HFF-Myc (cell line): ENCODE measurements at regions not wholly inside any gene's neighbourhood (a gene's known extent, or its start where the extent isn't known, plus 50 kb on each side); places are given as distances from the start of the nearest gene placed in this dataset.

Experiments
- DNase-seq: peaks from one replicate; pipeline ENCODE4 v3.0.0-alpha.2; 2011; ENCODE audit warnings: low read depth; ENCODE audit errors: extremely low read depth
- H3K4me3 ChIP-seq: replicated peaks from 2 replicates; pipeline ENCODE4 v1.5.1; 2011; ENCODE audit warnings: low read depth, mild to moderate bottlenecking, control low read depth, low read length
- TF ChIP-seq, protein P1 (sequence below): IDR thresholded peaks from 2 replicates; pipeline ENCODE4 v1.5.1; 2012; ENCODE audit warnings: mild to moderate bottlenecking, low read depth, low read length, control low read depth; ENCODE audit errors: missing control alignments

DNA sequence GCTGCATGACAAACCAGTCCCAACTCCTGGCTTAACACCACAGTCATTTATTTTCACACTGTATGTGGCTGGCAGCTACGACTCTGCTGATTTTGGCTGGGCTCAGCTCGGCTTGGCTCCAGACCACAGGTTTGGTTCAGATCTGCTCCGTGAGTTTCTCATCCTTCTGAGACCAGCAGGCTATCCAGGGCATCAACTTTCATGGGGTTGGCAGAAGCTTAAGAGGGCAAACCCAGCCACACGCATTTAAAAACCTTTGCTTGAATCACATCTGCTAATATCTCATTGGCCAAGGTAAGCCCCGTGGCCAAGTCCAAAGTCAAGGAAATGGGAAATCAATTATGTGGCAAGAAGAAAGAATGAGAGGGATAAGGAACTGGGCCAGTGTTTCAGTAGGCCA, 574.2 kb downstream of the MATN1 start:
- DNase-seq: no peak
- no peak overlapping the region for H3K4me3 ChIP-seq
- TF ChIP-seq, protein P1, sequence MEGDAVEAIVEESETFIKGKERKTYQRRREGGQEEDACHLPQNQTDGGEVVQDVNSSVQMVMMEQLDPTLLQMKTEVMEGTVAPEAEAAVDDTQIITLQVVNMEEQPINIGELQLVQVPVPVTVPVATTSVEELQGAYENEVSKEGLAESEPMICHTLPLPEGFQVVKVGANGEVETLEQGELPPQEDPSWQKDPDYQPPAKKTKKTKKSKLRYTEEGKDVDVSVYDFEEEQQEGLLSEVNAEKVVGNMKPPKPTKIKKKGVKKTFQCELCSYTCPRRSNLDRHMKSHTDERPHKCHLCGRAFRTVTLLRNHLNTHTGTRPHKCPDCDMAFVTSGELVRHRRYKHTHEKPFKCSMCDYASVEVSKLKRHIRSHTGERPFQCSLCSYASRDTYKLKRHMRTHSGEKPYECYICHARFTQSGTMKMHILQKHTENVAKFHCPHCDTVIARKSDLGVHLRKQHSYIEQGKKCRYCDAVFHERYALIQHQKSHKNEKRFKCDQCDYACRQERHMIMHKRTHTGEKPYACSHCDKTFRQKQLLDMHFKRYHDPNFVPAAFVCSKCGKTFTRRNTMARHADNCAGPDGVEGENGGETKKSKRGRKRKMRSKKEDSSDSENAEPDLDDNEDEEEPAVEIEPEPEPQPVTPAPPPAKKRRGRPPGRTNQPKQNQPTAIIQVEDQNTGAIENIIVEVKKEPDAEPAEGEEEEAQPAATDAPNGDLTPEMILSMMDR: no peak

DNA sequence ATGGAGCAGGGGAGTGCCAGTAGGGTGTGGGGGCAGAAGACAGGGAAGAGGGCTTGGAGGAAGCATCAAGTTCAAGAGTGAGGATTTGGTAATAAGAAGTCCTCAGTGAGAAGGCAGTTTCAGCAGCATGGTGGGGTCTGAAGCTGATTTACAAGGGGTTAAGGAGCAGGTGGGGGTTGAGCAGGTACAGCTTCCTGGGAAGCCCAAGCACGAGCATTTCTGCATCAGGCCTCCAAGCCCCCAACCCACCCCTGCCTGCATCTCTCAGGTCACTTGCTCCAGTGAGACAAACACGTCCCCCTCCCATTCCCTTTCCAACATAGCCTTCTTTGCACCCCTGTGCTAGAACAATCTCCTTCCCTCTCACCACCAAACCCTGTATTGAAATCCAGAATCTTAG, 574.7 kb downstream of the MATN1 start:
- no peak for DNase-seq
- TF ChIP-seq, protein P1: no peak
- no peak overlapping the region for H3K4me3 ChIP-seq

DNA sequence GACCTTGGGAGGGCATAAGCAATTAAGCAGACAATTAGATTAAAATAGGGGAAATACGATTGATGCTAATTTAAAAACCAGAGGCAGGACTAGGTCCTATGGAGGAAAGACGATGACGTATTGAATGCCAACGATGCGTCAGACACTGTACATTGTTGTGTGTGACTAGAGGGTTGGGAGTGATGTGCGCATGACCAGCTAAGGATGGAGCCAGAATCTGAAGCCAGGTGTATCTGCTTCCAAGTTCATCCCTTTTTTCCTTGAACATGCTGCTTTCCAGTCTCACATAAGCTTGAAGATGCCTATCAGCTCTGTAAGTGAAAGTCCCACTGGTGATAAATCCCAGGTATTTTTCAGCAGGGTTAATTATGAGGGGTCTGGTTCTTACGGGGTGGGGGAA, 576.2 kb downstream of the MATN1 start:
- no peak for DNase-seq
- no peak overlapping the region for H3K4me3 ChIP-seq
- TF ChIP-seq, protein P1: no peak

DNA sequence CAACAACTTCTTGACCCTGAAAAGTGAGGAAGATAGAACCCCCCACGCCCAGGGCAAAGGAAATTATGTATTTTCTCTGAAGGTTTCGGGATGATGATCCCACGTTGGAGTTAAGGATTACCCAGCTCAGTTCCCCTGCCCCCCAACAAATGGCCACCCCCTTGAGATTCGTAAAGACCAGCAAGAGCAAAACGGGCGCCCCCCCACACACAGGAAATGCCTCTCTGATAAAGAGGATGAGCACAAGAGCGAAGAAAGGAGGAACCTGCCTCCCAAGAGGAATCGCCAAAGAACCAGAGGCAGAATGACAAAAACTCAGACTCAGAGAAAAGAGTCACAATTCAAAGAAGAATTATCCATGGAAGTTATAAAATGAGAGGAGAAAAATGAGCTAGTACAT, 576.9 kb downstream of the MATN1 start:
- TF ChIP-seq, protein P1: no peak

DNA sequence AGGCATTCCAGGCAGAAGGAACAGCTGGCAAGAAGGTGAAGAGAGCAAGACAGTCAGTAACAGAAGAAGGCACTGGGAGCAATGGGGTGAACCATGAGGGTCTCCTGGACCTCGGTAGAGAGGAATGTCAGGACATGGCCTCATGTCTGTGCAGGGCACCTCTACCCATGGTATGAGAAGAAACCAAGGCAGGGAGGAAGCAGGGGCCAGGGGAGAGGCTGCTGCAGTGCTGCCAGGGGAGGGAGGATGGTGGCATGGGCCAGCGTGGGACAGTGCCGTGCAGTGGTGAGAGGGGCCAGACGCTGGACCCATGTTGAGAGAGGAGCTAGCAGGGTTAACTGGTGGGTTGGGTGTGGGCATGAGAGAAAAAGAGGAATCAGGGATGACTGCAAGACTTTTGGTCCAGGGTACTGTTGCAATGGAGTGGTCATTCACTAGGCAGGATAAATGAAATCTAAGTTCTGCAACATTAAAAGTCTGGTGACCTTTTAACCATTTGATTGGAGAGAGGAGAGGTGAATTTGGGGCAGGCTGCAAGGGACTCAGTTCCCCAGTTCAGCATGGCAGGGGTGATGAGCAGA, 577.6 kb downstream of the MATN1 start:
- TF ChIP-seq, protein P1: no peak
- DNase-seq: no peak
- H3K4me3 ChIP-seq: no peak overlapping the region

More for the DNA sequence above, 576.9 kb downstream of the MATN1 start:
- no peak overlapping the region for H3K4me3 ChIP-seq
- DNase-seq: no peak

DNA sequence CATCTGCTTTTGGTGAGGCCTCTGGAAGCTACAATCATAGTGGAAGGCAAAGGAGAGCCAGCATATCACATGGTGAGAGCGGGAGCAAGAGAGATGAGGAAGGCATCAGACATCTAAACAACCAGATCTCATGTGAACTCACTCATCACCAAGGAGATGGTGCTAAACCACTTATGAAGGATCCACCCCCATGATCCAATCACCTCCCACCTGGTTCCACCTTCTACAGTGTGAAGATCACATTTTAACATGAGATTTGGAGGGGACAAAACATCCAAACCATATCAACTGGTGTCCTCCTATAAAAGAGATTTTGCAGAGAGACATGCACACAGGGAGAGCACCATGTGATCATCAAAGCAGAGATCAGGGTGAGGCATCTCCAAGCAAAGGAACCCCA, 578.6 kb downstream of the MATN1 start:
- no peak for DNase-seq
- no peak overlapping the region for H3K4me3 ChIP-seq
- TF ChIP-seq, protein P1: no peak

DNA sequence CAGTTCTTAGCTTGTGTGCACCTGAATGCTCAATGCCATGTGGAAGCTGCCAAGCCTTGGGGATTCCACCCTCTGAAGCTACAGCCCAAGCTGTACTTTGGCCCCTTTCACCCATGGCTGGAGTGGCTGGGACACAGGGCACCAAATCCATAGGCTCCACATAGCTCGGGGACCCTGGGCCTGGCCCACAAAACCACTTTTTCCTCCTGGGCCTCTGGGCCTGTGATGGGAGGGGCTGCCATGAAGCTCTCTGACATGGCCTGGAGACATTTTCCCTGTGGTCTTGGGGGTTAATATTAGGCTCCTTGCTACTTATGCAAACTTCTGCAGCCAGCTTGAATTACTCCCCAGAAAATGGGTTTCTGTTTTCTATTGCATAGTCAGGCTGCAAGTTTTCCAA, 579.9 kb downstream of the MATN1 start:
- no peak overlapping the region for H3K4me3 ChIP-seq
- TF ChIP-seq, protein P1: no peak
- no peak for DNase-seq
